PC-3 (cell line): ENCODE measurements at regions not wholly inside any gene's neighbourhood (a gene's known extent, or its start where the extent isn't known, plus 50 kb on each side); places are given as distances from the start of the nearest gene placed in this dataset.
"Not testable (repeated sequence)": the region's sequence is repeated elsewhere in the genome, so short reads cannot be mapped to it uniquely, and the experiment has no call there.

Experiments
- ATAC-seq: fragments of 200-7000 bp; cut with Tn5 transposase; 2 replicates; pipeline ENCODE4 v1.9.1; 2020; ENCODE audit warnings: mild to moderate bottlenecking, moderate library complexity
- BruUV-seq: library from RNA; stranded (reverse); fragments of 400-500 nt; replicated peaks from 2 replicates; lab custom pipeline; 2021; lab: Mats Ljungman, UMichigan
- CTCF ChIA-PET: fragments of 300-600 bp; sonication (Branson Sonifier 250); formaldehyde crosslinking; loops from one replicate; lab custom pipeline; 2022; ENCODE audit warnings: antibody characterized with exemption; lab: Charles Lee
- POLR2A ChIA-PET: fragments of 300-600 bp; sonication (Branson Sonifier 250); formaldehyde crosslinking; loops from one replicate; lab custom pipeline; 2022; ENCODE audit warnings: antibody characterized with exemption; ENCODE audit not compliant: unreplicated experiment; lab: Charles Lee
- DNase-seq: peaks from one replicate; pipeline ENCODE4 v3.0.0-alpha.2; 2015
- H2AFZ ChIP-seq: fragments of 300-600 bp; sonication (generic); 2 replicates; pipeline ENCODE4 v1.6.0; 2016; ENCODE audit warnings: antibody characterized with exemption, low read length
- H3F3A ChIP-seq: fragments of 300-600 bp; sonication (generic); one replicate; pipeline ENCODE4 v1.6.0; 2017; ENCODE audit warnings: antibody characterized with exemption, low read length, control low read depth, mild to moderate bottlenecking; ENCODE audit not compliant: unreplicated experiment
- H3K27ac ChIP-seq: fragments of 300-600 bp; sonication (generic); 2 replicates; pipeline ENCODE4 v1.5.1; 2016; ENCODE audit warnings: mild to moderate bottlenecking, low read length
- H3K27me3 ChIP-seq: fragments of 300-600 bp; sonication (generic); 2 replicates; pipeline ENCODE4 v1.6.1; 2016; ENCODE audit warnings: low read length, mixed read lengths
- H3K36me3 ChIP-seq: fragments of 300-600 bp; sonication (generic); 2 replicates; pipeline ENCODE4 v1.6.1; 2016; ENCODE audit warnings: low read depth, mixed run types, low read length, mixed read lengths
- H3K4me1 ChIP-seq: fragments of 300-600 bp; sonication (generic); 2 replicates; pipeline ENCODE4 v1.5.1; 2016; ENCODE audit warnings: low read length; ENCODE audit not compliant: insufficient read depth
- H3K4me2 ChIP-seq: fragments of 300-600 bp; sonication (generic); 2 replicates; pipeline ENCODE4 v1.6.0; 2016; ENCODE audit warnings: low read length
- H3K4me3 ChIP-seq: fragments of 300-600 bp; sonication (generic); 2 replicates; pipeline ENCODE4 v1.5.1; 2016; ENCODE audit warnings: mild to moderate bottlenecking, low read length, mixed read lengths
- H3K79me2 ChIP-seq: fragments of 300-600 bp; sonication (generic); 2 replicates; pipeline ENCODE4 v1.6.1; 2017; ENCODE audit warnings: low read length, mixed read lengths
- H3K9ac ChIP-seq: fragments of 300-600 bp; sonication (generic); 2 replicates; pipeline ENCODE4 v1.6.0; 2016; ENCODE audit warnings: mild to moderate bottlenecking, low read length
- H3K9me2 ChIP-seq: fragments of 300-600 bp; sonication (generic); replicated peaks from 2 replicates; pipeline ENCODE4 v1.6.1; 2016; ENCODE audit warnings: mixed run types, low read length, mixed read lengths
- H3K9me3 ChIP-seq: fragments of 300-600 bp; sonication (generic); 2 replicates; pipeline ENCODE4 v1.6.1; 2016; ENCODE audit warnings: low read length, mixed read lengths
- H4K20me1 ChIP-seq: fragments of 300-600 bp; sonication (generic); 2 replicates; pipeline ENCODE4 v1.6.1; 2016; ENCODE audit warnings: low read length, mixed read lengths
- CTCF ChIP-seq: fragments of 300-600 bp; sonication (generic); conservative IDR thresholded peaks from 2 replicates; pipeline ENCODE4 v1.5.1; 2017; ENCODE audit warnings: antibody characterized with exemption, low read depth, mild to moderate bottlenecking, low read length
- EZH2 ChIP-seq: fragments of 300-600 bp; sonication (generic); IDR thresholded peaks from one replicate; pipeline ENCODE4 v1.6.1; 2017; ENCODE audit warnings: antibody characterized with exemption, mild to moderate bottlenecking, low read length; ENCODE audit not compliant: unreplicated experiment
- EZH2phosphoT487 ChIP-seq: fragments of 300-600 bp; sonication (generic); IDR thresholded peaks from 2 replicates; pipeline ENCODE4 v1.6.1; 2018; ENCODE audit warnings: mild to moderate bottlenecking, antibody characterized with exemption, low read length, borderline replicate concordance
- intact Hi-C: fragments of 100-400 bp; cut with micrococcal nuclease; formaldehyde crosslinking; loops from 2 replicates; pipeline ENCODE4 v1.9.0; 2023

- Histone ChIP-seq H3K27ac (no peak overlapping the region), H2AFZ (no peak overlapping the region), H3K4me2 (no peak overlapping the region), H3K27me3 (peaks cover 30% of the 10 kb centered on the region), H3K4me1 (no peaks in the 10 kb centered on the region), H4K20me1 (no peaks in the 10 kb centered on the region), H3K9me3 (no peaks in the 10 kb centered on the region), H3K79me2 (no peaks in the 10 kb centered on the region), H3K9me2 (no peaks in the 10 kb centered on the region), H3F3A (no peaks in the 10 kb centered on the region), H3K9ac (no peak overlapping the region), H3K36me3 (no peaks in the 10 kb centered on the region), H3K4me3 (no peak overlapping the region)
- no peak for TF ChIP-seq CTCF
- no peak for TF ChIP-seq EZH2phosphoT487
- no peak for TF ChIP-seq EZH2
- ChIA-PET POLR2A (no interaction called here), CTCF (no interaction called here)
- intact Hi-C loops, result no loop called here
- DNase-seq, result no peak
- no TSS peak for BruUV-seq
- no peak for ATAC-seq
Observed at GRCh38 chr1:143666851-143667250, 304.9 kb downstream of the FAM72C start.

- BruUV-seq, result no TSS peak
- Histone ChIP-seq H3K9me3 (no peaks in the 10 kb centered on the region), H3K79me2 (no peaks in the 10 kb centered on the region), H3K4me1 (no peaks in the 10 kb centered on the region), H3K4me2 (no peak overlapping the region), H3K9me2 (no peaks in the 10 kb centered on the region), H3K36me3 (no peaks in the 10 kb centered on the region), H3K9ac (no peak overlapping the region), H3K4me3 (no peak overlapping the region), H3K27me3 (peaks cover 30% of the 10 kb centered on the region), H2AFZ (no peak overlapping the region), H4K20me1 (no peaks in the 10 kb centered on the region), H3K27ac (no peak overlapping the region), H3F3A (no peaks in the 10 kb centered on the region)
- POLR2A ChIA-PET, result no interaction called here
- intact Hi-C loops, result no loop called here
- TF ChIP-seq EZH2phosphoT487 (no peak), CTCF (no peak), EZH2 (no peak)
- DNase-seq (no peak), ATAC-seq (no peak)
- CTCF ChIA-PET, result no interaction called here
Observed at GRCh38 chr1:143665606-143666005, 306.2 kb downstream of the FAM72C start.

- POLR2A ChIA-PET, DNase-seq, CTCF ChIA-PET, H3K4me1 ChIP-seq, H3F3A ChIP-seq, H3K27ac ChIP-seq, H3K36me3 ChIP-seq, H2AFZ ChIP-seq, H3K4me3 ChIP-seq, ATAC-seq, BruUV-seq, H4K20me1 ChIP-seq, H3K9me3 ChIP-seq, H3K9me2 ChIP-seq, intact Hi-C loops, H3K9ac ChIP-seq, H3K4me2 ChIP-seq, H3K79me2 ChIP-seq: not testable (repeated sequence)
- H3K27me3 ChIP-seq, result peaks cover 25% of the 10 kb centered on the region
Observed at GRCh38 chr1:143663056-143663455, 308.7 kb downstream of the FAM72C start.
